ENCODE measurements at regions not wholly inside any gene's neighbourhood (a gene's known extent, or its start where the extent isn't known, plus 50 kb on each side); places are given as distances from the start of the nearest gene placed in this dataset.

GRCh38 chr16:59339871-59340270 lies 605.8 kb upstream of the GOT2 start:
- TF ChIP-seq CTCF (conservative IDR thresholded peaks at IDR 0.05) (no peak), EZH2 (IDR thresholded peaks at IDR 0.05; ENCODE audit: low read depth) (no peak)

Data from PC-9 (cell line).